Astrocyte of the spinal cord (primary cell): ENCODE measurements at regions not wholly inside any gene's neighbourhood (a gene's known extent, or its start where the extent isn't known, plus 50 kb on each side); places are given as distances from the start of the nearest gene placed in this dataset.

ENCODE experiments used
- DNase-seq: peaks from one replicate; pipeline ENCODE4 v3.0.0; 2011; ENCODE audit warnings: low read depth, low spot score
- H3K4me3 ChIP-seq: 2 replicates; pipeline ENCODE4 v1.5.1; 2011; ENCODE audit warnings: low read depth, mild to moderate bottlenecking, low read length, moderate library complexity
- CTCF ChIP-seq: IDR thresholded peaks from 2 replicates; pipeline ENCODE4 v1.5.1; 2012; ENCODE audit warnings: low read depth, mild to moderate bottlenecking, low read length, inconsistent platforms
- in situ Hi-C: cut with HindIII; loops from 2 replicates; pipeline ENCODE4 v1.10.0; 2017; ENCODE audit warnings: low sequenced_read_pairs

DNA sequence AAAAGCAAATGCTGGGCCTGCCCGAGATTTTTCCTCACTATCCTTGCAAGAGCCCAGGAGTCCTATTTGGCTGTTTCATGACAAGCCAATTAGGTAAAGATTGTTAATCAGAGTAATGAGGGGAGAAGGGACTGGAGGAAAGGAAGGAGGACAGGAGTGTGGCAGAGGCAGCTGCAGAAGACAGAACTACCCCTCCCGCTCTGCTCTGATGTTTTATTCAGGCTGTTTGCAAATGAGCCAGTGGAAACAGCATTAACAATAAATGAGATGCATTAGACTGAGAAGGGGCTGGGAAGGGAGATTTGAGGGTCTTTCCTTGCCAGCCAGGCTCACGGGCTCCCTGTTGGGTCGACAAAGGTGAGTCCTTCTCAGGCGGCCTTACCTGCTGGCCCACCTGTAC, 421.0 kb upstream of the CCDC196 start:
- in situ Hi-C loops = no loop called here
- no peak overlapping the region for H3K4me3 ChIP-seq
- no peak for DNase-seq
- no peak for TF ChIP-seq CTCF

DNA sequence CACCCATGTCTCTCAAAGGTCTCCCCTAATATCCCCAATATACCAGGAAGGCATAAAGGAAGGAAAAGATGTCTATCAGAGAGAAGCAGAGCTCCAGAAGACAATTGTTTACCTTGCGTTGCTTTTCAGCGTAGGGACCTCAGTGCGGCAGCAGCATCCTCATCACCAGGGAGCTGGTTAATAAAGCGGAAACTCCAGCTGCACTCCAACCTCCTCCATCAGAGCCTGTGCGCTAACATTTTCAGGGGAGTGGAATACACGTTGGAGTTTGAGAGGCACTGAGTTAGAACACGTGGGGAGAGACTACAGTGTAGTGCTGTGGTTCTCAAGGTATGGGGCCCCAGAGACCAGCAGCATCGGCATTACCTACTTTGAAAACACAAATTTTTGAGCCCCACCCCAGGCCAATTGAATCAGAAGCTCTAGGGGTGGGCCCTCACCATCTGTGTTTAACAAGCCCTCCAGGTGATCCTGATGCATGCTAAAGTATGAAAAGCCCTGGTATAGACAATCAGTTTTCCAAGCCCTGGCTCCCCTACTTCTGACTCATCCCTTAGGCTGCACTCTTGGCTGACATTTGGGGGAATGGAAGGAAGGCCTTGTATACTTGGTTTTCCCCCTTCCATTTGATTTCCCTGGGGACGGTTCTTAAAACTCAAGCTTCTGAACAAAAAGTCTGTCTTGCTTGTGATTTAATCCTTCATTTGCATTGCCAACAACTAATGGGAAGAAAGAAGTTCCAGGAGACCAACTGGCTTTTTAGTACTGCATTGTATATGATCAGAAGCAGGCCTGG, 419.0 kb upstream of the CCDC196 start:
- H3K4me3 ChIP-seq = no peak overlapping the region
- DNase-seq = no peak
- no peak for TF ChIP-seq CTCF
- in situ Hi-C loops = no loop called here

DNA sequence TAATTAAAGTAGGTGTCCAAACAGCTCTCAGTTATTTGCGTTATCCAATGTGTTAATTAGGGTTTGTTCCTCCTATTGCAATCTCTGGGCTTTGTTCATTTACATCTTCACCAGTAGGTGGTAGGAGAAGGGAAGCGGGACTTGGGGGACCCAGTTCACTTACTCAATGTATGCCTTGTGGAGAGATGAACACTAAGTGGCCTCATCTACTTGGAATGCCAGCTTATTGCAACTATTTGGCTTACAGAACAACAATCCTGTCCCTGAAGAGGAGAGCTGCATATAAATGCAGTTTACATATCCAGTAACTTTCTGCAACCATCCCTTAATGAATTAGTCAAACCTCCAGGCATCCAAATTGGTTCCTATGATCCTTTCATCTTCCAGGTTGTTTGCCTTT, 417.1 kb upstream of the CCDC196 start:
- in situ Hi-C loops = no loop called here
- DNase-seq = no peak
- no peak overlapping the region for H3K4me3 ChIP-seq
- no peak for TF ChIP-seq CTCF

DNA sequence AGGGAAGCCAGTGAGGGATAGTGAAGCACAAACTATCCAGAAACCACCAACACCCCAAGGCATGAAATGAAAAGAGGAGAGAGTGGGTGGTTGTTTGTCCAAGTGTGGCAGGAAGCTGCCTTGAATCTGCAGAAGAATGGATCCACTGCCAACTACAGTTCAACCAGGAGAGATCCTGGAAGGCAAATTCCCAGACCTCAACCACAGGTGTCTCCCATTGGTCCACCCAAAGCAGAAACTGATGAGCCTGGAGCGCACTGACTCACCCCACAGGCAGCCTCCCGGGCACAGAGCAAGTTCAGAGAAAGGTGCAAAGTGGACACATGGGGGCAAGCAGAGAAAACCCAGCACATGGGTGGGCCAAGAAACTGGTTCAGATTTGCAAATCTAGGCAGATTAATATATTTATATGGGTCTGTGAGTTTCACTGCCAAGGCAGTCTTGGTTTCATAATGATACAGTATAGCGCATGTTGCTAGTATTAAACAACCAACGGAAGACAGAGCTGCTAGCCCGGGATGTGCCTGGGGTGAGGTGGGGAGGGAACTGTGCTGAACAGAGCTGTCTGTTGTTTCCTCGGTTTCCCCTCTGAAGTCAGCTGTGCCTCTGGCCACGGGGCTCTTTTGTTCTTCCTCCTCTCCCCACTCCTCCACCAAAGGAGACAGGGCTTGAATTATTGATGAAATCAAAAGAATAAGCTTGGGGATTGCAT, 416.2 kb upstream of the CCDC196 start:
- in situ Hi-C loops = no loop called here
- DNase-seq = no peak
- no peak overlapping the region for H3K4me3 ChIP-seq
- no peak for TF ChIP-seq CTCF

DNA sequence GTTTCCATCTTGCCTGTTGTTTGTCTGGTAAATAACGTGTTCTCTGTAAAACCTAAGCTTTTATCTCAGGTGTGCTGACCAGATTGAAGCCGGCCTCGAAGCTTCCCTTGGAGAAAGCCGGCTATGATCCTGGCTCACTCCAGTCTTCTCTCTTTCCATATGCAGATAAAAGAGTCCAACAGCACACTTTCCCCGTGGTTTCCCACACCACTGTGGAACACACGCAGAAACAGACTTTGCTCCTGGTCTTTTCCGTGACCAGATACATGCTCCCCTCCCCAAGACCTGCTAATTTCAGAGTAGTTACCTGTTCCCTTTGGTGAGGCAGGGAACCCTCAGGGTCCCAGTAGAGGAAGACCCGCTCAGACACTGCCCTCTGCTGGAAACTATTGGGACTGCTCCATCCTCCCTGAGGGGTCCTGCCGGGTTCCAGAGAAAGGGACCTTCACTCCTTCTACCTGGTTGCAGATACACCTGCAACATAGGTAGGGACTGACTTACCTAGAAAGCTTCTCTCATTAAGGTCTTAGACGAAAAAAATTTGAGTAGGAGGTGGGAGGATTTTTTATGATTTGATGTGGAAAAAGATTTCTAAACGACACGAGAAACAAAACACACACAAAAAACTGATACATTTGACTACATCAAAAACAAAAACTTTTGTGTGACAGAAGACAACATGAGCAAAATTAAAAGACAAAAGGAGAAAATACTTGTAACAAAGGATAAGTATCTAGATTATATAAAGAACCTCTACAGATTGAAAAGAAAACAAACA, 415.4 kb upstream of the CCDC196 start:
- in situ Hi-C loops = no loop called here
- TF ChIP-seq CTCF = peak; percentile 85
- DNase-seq = peak; percentile 7
- H3K4me3 ChIP-seq = no peak overlapping the region

- in situ Hi-C loops = no loop called here
- no peak overlapping the region for H3K4me3 ChIP-seq
- no peak for DNase-seq
- no peak for TF ChIP-seq CTCF
Observed at GRCh38 chr14:66072190-66073084, 413.7 kb upstream of the CCDC196 start.
